H7 (cell line): ENCODE measurements at regions not wholly inside any gene's neighbourhood (a gene's known extent, or its start where the extent isn't known, plus 50 kb on each side); places are given as distances from the start of the nearest gene placed in this dataset.

Experiments
- DNase-seq: peaks from one replicate; pipeline ENCODE4 v3.0.0; 2012
- H3K27me3 ChIP-seq: 2 replicates; pipeline ENCODE4 v1.6.0; 2011; ENCODE audit warnings: mild to moderate bottlenecking, low read length; ENCODE audit not compliant: control insufficient read depth, insufficient read depth
- H3K36me3 ChIP-seq: replicated peaks from 2 replicates; pipeline ENCODE4 v1.5.1; 2011; ENCODE audit warnings: low read length; ENCODE audit not compliant: control insufficient read depth, insufficient read depth
- H3K4me3 ChIP-seq: 2 replicates; pipeline ENCODE4 v1.5.1; 2011; ENCODE audit warnings: low read depth, mild to moderate bottlenecking, control low read depth, low read length, moderate library complexity; ENCODE audit not compliant: insufficient read depth

- DNase-seq, result no peak
- no peaks in the 10 kb centered on the region for H3K36me3 ChIP-seq
- H3K27me3 ChIP-seq, result no peaks in the 10 kb centered on the region
- H3K4me3 ChIP-seq, result no peak overlapping the region
These were observed 286.8 kb upstream of the TRIB2 start for GRCh38 chr2:12429779-12430406.

- Histone ChIP-seq H3K4me3 (no peak overlapping the region), H3K36me3 (no peaks in the 10 kb centered on the region), H3K27me3 (no peaks in the 10 kb centered on the region)
- DNase-seq, result no peak
These were observed 286.2 kb upstream of the TRIB2 start for GRCh38 chr2:12430407-12431133.

GRCh38 chr2:12432985-12433625, 283.6 kb upstream of the TRIB2 start:
- Histone ChIP-seq H3K27me3 (no peaks in the 10 kb centered on the region), H3K36me3 (no peaks in the 10 kb centered on the region), H3K4me3 (no peak overlapping the region)
- DNase-seq, result no peak

GRCh38 chr2:12433626-12433990, 283.1 kb upstream of the TRIB2 start:
- H3K36me3 ChIP-seq, result no peaks in the 10 kb centered on the region
- H3K4me3 ChIP-seq, result no peak overlapping the region
- H3K27me3 ChIP-seq, result no peaks in the 10 kb centered on the region
- no peak for DNase-seq

- H3K4me3 ChIP-seq, result no peak overlapping the region
- no peaks in the 10 kb centered on the region for H3K36me3 ChIP-seq
- no peaks in the 10 kb centered on the region for H3K27me3 ChIP-seq
- no peak for DNase-seq
These were observed 282.1 kb upstream of the TRIB2 start for GRCh38 chr2:12434630-12435098.

GRCh38 chr2:12435430-12436222, 281.1 kb upstream of the TRIB2 start:
- no peak overlapping the region for H3K4me3 ChIP-seq
- no peaks in the 10 kb centered on the region for H3K36me3 ChIP-seq
- DNase-seq, result no peak
- no peaks in the 10 kb centered on the region for H3K27me3 ChIP-seq

GRCh38 chr2:12436483-12436882, 280.3 kb upstream of the TRIB2 start:
- H3K27me3 ChIP-seq, result no peaks in the 10 kb centered on the region
- no peaks in the 10 kb centered on the region for H3K36me3 ChIP-seq
- DNase-seq, result no peak
- H3K4me3 ChIP-seq, result no peak overlapping the region

- Histone ChIP-seq H3K4me3 (no peak overlapping the region), H3K36me3 (no peaks in the 10 kb centered on the region), H3K27me3 (no peaks in the 10 kb centered on the region)
- DNase-seq, result no peak
These were observed 279.7 kb upstream of the TRIB2 start for GRCh38 chr2:12436935-12437561.

GRCh38 chr2:12440731-12441130, 276.0 kb upstream of the TRIB2 start:
- no peak for DNase-seq
- H3K36me3 ChIP-seq, result no peaks in the 10 kb centered on the region
- H3K27me3 ChIP-seq, result no peaks in the 10 kb centered on the region
- H3K4me3 ChIP-seq, result no peak overlapping the region

GRCh38 chr2:12441750-12442475, 274.8 kb upstream of the TRIB2 start:
- Histone ChIP-seq H3K27me3 (no peaks in the 10 kb centered on the region), H3K36me3 (no peaks in the 10 kb centered on the region), H3K4me3 (no peak overlapping the region)
- no peak for DNase-seq

- no peaks in the 10 kb centered on the region for H3K27me3 ChIP-seq
- H3K36me3 ChIP-seq, result no peaks in the 10 kb centered on the region
- no peak overlapping the region for H3K4me3 ChIP-seq
- DNase-seq, result no peak
These were observed 274.3 kb upstream of the TRIB2 start for GRCh38 chr2:12442476-12442847.

- H3K36me3 ChIP-seq, result no peaks in the 10 kb centered on the region
- H3K4me3 ChIP-seq, result no peak overlapping the region
- no peak for DNase-seq
- no peaks in the 10 kb centered on the region for H3K27me3 ChIP-seq
These were observed 267.8 kb upstream of the TRIB2 start for GRCh38 chr2:12448846-12449505.

GRCh38 chr2:12451726-12452125, 265.0 kb upstream of the TRIB2 start:
- no peak for DNase-seq
- Histone ChIP-seq H3K36me3 (no peaks in the 10 kb centered on the region), H3K4me3 (no peak overlapping the region), H3K27me3 (no peaks in the 10 kb centered on the region)
